A549 (cell line): ENCODE measurements at regions not wholly inside any gene's neighbourhood (a gene's known extent, or its start where the extent isn't known, plus 50 kb on each side); places are given as distances from the start of the nearest gene placed in this dataset.

Source experiments
- CHD2 ChIP-seq: fragments of 150-350 bp; IDR thresholded peaks from 2 replicates; pipeline ENCODE4 v1.6.1; 2014; ENCODE audit warnings: low read length; ENCODE audit not compliant: partially characterized antibody
- NR3C1 ChIP-seq: fragments of >200 bp; sonication (Bioruptor Twin); formaldehyde crosslinking; IDR thresholded peaks from 3 replicates; pipeline ENCODE4 v1.6.1; 2017
- PHF8 ChIP-seq: fragments of 200-600 bp; sonication (generic); IDR thresholded peaks from 2 replicates; pipeline ENCODE4 v1.6.1; 2016; ENCODE audit warnings: low read depth, mild to moderate bottlenecking, antibody characterized with exemption, moderate library complexity, borderline replicate concordance
- POLR2A ChIP-seq: IDR thresholded peaks from 2 replicates; pipeline ENCODE4 v1.6.1; 2012; ENCODE audit warnings: mild to moderate bottlenecking, low read length
- RFX5 ChIP-seq: fragments of 450-650 bp; IDR thresholded peaks from 2 replicates; pipeline ENCODE4 v1.7.1; 2014; ENCODE audit warnings: antibody characterized with exemption, mild to moderate bottlenecking, moderate library complexity
- TF ChIP-seq, protein P1 (sequence below): fragments of >200 bp; sonication (Bioruptor Twin); formaldehyde crosslinking; IDR thresholded peaks from 3 replicates; pipeline ENCODE4 v1.5.1; 2016
- TF ChIP-seq, protein P2 (sequence below): fragments of 200-600 bp; sonication (generic); IDR thresholded peaks from 2 replicates; pipeline ENCODE4 v1.6.1; 2016; ENCODE audit warnings: antibody characterized with exemption, mild to moderate bottlenecking, moderate library complexity
- TF ChIP-seq, protein P3 (sequence below): IDR thresholded peaks from 2 replicates; pipeline ENCODE4 v1.6.1; 2012
- TF ChIP-seq, protein P4 (sequence below): fragments of 450-650 bp; IDR thresholded peaks from 2 replicates; pipeline ENCODE4 v1.6.1; 2014; ENCODE audit warnings: antibody characterized with exemption
- TF ChIP-seq, protein P5 (sequence below): fragments of 150-350 bp; IDR thresholded peaks from 2 replicates; pipeline ENCODE4 v1.6.1; 2014; ENCODE audit warnings: low read depth, mild to moderate bottlenecking, low read length

DNA sequence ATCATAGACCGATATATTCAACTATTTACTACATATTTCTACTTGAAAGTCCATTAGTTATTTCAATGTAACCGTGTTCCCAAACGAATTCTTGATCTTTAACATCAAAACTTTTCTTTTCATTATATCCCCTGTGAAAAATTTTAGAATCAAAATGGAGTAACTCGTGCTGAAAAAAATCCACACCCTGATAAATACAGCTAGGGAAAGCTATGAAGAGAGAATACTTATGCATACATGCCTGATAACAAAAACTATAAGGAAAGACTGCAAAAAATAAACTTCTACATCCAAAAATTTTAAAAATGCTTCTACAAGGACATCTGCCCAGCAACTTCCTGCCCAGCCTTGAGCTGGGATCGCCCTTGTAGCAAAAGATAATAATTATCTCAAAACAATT is 2458.3 kb upstream of the PCDH20 start:
- TF ChIP-seq PHF8 = no peak
- TF ChIP-seq, protein P1, sequence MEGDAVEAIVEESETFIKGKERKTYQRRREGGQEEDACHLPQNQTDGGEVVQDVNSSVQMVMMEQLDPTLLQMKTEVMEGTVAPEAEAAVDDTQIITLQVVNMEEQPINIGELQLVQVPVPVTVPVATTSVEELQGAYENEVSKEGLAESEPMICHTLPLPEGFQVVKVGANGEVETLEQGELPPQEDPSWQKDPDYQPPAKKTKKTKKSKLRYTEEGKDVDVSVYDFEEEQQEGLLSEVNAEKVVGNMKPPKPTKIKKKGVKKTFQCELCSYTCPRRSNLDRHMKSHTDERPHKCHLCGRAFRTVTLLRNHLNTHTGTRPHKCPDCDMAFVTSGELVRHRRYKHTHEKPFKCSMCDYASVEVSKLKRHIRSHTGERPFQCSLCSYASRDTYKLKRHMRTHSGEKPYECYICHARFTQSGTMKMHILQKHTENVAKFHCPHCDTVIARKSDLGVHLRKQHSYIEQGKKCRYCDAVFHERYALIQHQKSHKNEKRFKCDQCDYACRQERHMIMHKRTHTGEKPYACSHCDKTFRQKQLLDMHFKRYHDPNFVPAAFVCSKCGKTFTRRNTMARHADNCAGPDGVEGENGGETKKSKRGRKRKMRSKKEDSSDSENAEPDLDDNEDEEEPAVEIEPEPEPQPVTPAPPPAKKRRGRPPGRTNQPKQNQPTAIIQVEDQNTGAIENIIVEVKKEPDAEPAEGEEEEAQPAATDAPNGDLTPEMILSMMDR = no peak
- TF ChIP-seq RFX5 = no peak
- TF ChIP-seq NR3C1 = no peak
- TF ChIP-seq POLR2A = no peak
- no peak for TF ChIP-seq CHD2
- TF ChIP-seq, protein P2, sequence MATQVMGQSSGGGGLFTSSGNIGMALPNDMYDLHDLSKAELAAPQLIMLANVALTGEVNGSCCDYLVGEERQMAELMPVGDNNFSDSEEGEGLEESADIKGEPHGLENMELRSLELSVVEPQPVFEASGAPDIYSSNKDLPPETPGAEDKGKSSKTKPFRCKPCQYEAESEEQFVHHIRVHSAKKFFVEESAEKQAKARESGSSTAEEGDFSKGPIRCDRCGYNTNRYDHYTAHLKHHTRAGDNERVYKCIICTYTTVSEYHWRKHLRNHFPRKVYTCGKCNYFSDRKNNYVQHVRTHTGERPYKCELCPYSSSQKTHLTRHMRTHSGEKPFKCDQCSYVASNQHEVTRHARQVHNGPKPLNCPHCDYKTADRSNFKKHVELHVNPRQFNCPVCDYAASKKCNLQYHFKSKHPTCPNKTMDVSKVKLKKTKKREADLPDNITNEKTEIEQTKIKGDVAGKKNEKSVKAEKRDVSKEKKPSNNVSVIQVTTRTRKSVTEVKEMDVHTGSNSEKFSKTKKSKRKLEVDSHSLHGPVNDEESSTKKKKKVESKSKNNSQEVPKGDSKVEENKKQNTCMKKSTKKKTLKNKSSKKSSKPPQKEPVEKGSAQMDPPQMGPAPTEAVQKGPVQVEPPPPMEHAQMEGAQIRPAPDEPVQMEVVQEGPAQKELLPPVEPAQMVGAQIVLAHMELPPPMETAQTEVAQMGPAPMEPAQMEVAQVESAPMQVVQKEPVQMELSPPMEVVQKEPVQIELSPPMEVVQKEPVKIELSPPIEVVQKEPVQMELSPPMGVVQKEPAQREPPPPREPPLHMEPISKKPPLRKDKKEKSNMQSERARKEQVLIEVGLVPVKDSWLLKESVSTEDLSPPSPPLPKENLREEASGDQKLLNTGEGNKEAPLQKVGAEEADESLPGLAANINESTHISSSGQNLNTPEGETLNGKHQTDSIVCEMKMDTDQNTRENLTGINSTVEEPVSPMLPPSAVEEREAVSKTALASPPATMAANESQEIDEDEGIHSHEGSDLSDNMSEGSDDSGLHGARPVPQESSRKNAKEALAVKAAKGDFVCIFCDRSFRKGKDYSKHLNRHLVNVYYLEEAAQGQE = no peak
- TF ChIP-seq, protein P3, sequence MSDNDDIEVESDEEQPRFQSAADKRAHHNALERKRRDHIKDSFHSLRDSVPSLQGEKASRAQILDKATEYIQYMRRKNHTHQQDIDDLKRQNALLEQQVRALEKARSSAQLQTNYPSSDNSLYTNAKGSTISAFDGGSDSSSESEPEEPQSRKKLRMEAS = no peak
- TF ChIP-seq, protein P4, sequence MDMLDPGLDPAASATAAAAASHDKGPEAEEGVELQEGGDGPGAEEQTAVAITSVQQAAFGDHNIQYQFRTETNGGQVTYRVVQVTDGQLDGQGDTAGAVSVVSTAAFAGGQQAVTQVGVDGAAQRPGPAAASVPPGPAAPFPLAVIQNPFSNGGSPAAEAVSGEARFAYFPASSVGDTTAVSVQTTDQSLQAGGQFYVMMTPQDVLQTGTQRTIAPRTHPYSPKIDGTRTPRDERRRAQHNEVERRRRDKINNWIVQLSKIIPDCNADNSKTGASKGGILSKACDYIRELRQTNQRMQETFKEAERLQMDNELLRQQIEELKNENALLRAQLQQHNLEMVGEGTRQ = no peak
- TF ChIP-seq, protein P5, sequence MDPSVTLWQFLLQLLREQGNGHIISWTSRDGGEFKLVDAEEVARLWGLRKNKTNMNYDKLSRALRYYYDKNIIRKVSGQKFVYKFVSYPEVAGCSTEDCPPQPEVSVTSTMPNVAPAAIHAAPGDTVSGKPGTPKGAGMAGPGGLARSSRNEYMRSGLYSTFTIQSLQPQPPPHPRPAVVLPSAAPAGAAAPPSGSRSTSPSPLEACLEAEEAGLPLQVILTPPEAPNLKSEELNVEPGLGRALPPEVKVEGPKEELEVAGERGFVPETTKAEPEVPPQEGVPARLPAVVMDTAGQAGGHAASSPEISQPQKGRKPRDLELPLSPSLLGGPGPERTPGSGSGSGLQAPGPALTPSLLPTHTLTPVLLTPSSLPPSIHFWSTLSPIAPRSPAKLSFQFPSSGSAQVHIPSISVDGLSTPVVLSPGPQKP = no peak
